ENCODE measurements at regions not wholly inside any gene's neighbourhood (a gene's known extent, or its start where the extent isn't known, plus 50 kb on each side); places are given as distances from the start of the nearest gene placed in this dataset.

- H3K9me3 Mint-ChIP-seq: peaks cover 19 to 21% of the 10 kb centered on the region in 2 experiments
- H3K9ac ChIP-seq (ENCODE audit: extremely low read depth, insufficient read length, low read length): no peak overlapping the region
- TF ChIP-seq CTCF (conservative IDR thresholded peaks at IDR 0.05): no peak
Measured at GRCh38 chr12:104828015-104828414, 130.1 kb downstream of the SLC41A2 start.

More at GRCh38 chr12:104828015-104828414, 130.1 kb downstream of the SLC41A2 start:
- no peak overlapping the region for H3K4ac ChIP-seq (ENCODE audit: low read depth, low read length)
- no peaks in the 10 kb centered on the region for H3K79me2 ChIP-seq (ENCODE audit: insufficient read depth, low read length)
- no peak overlapping the region for H3K27ac ChIP-seq (ENCODE audit: insufficient read length, low read depth, low read length)
- H3K23me2 ChIP-seq (ENCODE audit: insufficient read length, low read depth, low read length, poor library complexity, severe bottlenecking): no peaks in the 10 kb centered on the region
- H3K36me3 Mint-ChIP-seq (ENCODE audit: insufficient read depth in 1 of 3, low read depth in 3 of 3): peaks cover 4 to 20% (median 7%) of the 10 kb centered on the region in 3 experiments; a peak in 5 of 7 replicates
- no peak overlapping the region for H4K8ac ChIP-seq (replicated peaks; ENCODE audit: insufficient read length, low read depth, low read length)
- H2BK5ac ChIP-seq (ENCODE audit: insufficient read length, low read length): no peak overlapping the region
- H3K4me2 ChIP-seq (ENCODE audit: insufficient read depth, insufficient read length, low read length): no peak overlapping the region
- no peaks in the 10 kb centered on the region for H4K20me1 ChIP-seq (ENCODE audit: control insufficient read depth, insufficient read depth, insufficient read length)
- no peak overlapping the region for H3K56ac ChIP-seq (ENCODE audit: insufficient read length, low read depth, low read length)
- no peak overlapping the region for H2BK15ac ChIP-seq (ENCODE audit: low read depth, low read length)
- no peak overlapping the region for H2AK5ac ChIP-seq (ENCODE audit: insufficient read length, low read length)
- no peak overlapping the region for H4K5ac ChIP-seq (ENCODE audit: insufficient read length, low read depth, low read length)
- no peak overlapping the region for H2BK20ac ChIP-seq (ENCODE audit: low read depth, low read length, poor library complexity, severe bottlenecking)
- no peak overlapping the region for H4K91ac ChIP-seq (ENCODE audit: insufficient read length, low read depth, low read length)
- H3K4me3 Mint-ChIP-seq: no peak overlapping the region
- H2BK12ac ChIP-seq (ENCODE audit: insufficient read length, low read depth, low read length): no peak overlapping the region
- H3K9me3 ChIP-seq (ENCODE audit: control insufficient read depth, low read depth, low read length): peaks cover 4% of the 10 kb centered on the region
- H3K79me1 ChIP-seq (ENCODE audit: insufficient read depth, low read depth, low read length, poor library complexity, severe bottlenecking): no peaks in the 10 kb centered on the region
- no peak overlapping the region for H3K27ac Mint-ChIP-seq
- H3K4me1 Mint-ChIP-seq: no peaks in the 10 kb centered on the region
- no CpG with 5 or more reads among the region's 7 CpGs for WGBS (ENCODE audit: extremely low coverage, insufficient read length, low lambda C conversion rate)
- DNase-seq: no peak
- no peak overlapping the region for H2BK120ac ChIP-seq (ENCODE audit: low read depth, low read length, poor library complexity, severe bottlenecking)
- no peak overlapping the region for H3K18ac ChIP-seq (ENCODE audit: insufficient read length, low read depth, low read length)
- no peak overlapping the region for H3K23ac ChIP-seq (ENCODE audit: insufficient read length, low read depth, low read length)
- no peaks in the 10 kb centered on the region for H3K4me1 ChIP-seq (ENCODE audit: insufficient read depth, low read length)
- H3T11ph ChIP-seq (ENCODE audit: low read length): no peak overlapping the region
- no peaks in the 10 kb centered on the region for H3K27me3 Mint-ChIP-seq (ENCODE audit: low read depth)
- H3K14ac ChIP-seq (ENCODE audit: insufficient read depth, low read length): no peak overlapping the region
- H2AFZ ChIP-seq (ENCODE audit: low read length): no peak overlapping the region
- no peaks in the 10 kb centered on the region for H3K27me3 ChIP-seq (ENCODE audit: insufficient read depth, low read length)
